ENCODE measurements at regions not wholly inside any gene's neighbourhood (a gene's known extent, or its start where the extent isn't known, plus 50 kb on each side); places are given as distances from the start of the nearest gene placed in this dataset.
A peak's percentile ranks its signal among the peaks of the same experiment; 100 is the strongest.

GRCh38 chr4:162509333-162509732 is 345.5 kb upstream of the FSTL5 start:
- DNase-seq (ENCODE audit: low read depth) = no peak
- H3K4me3 ChIP-seq (ENCODE audit: low read length) = no peak overlapping the region
- TF ChIP-seq CTCF (conservative IDR thresholded peaks at IDR 0.05; ENCODE audit: low read length) = no peak

- no peak for TF ChIP-seq CTCF (conservative IDR thresholded peaks at IDR 0.05; ENCODE audit: low read length)
- DNase-seq (ENCODE audit: low read depth) = peak; percentile 0
- H3K4me3 ChIP-seq (ENCODE audit: low read length) = no peak overlapping the region
Observed at GRCh38 chr4:162506253-162506652, 342.5 kb upstream of the FSTL5 start.

GRCh38 chr4:162503868-162504267 is 340.1 kb upstream of the FSTL5 start:
- no peak overlapping the region for H3K4me3 ChIP-seq (ENCODE audit: low read length)
- no peak for TF ChIP-seq CTCF (conservative IDR thresholded peaks at IDR 0.05; ENCODE audit: low read length)
- DNase-seq (ENCODE audit: low read depth) = no peak

- no peak for DNase-seq (ENCODE audit: low read depth)
- no peak for TF ChIP-seq CTCF (conservative IDR thresholded peaks at IDR 0.05; ENCODE audit: low read length)
- no peak overlapping the region for H3K4me3 ChIP-seq (ENCODE audit: low read length)
Observed at GRCh38 chr4:162502109-162502508, 338.3 kb upstream of the FSTL5 start.

GRCh38 chr4:162499478-162499877 is 335.7 kb upstream of the FSTL5 start:
- no peak overlapping the region for H3K4me3 ChIP-seq (ENCODE audit: low read length)
- no peak for DNase-seq (ENCODE audit: low read depth)
- peak; percentile 36; the same call in 1 of the 2 replicates for TF ChIP-seq CTCF (conservative IDR thresholded peaks at IDR 0.05; ENCODE audit: low read length)

GRCh38 chr4:162498168-162498567 is 334.4 kb upstream of the FSTL5 start:
- DNase-seq (ENCODE audit: low read depth) = no peak
- no peak overlapping the region for H3K4me3 ChIP-seq (ENCODE audit: low read length)
- TF ChIP-seq CTCF (conservative IDR thresholded peaks at IDR 0.05; ENCODE audit: low read length) = no peak

- peak; percentile 49 for DNase-seq (ENCODE audit: low read depth)
- no peak overlapping the region for H3K4me3 ChIP-seq (ENCODE audit: low read length)
- TF ChIP-seq CTCF (conservative IDR thresholded peaks at IDR 0.05; ENCODE audit: low read length) = peak; percentile 92
Observed at GRCh38 chr4:162497564-162498167, 333.9 kb upstream of the FSTL5 start.
